Caco-2 (cell line): ENCODE measurements at regions not wholly inside any gene's neighbourhood (a gene's known extent, or its start where the extent isn't known, plus 50 kb on each side); places are given as distances from the start of the nearest gene placed in this dataset.

Experiments used
- BruUV-seq: library from RNA; stranded (reverse); fragments of 400-500 nt; replicated peaks from 2 replicates; lab custom pipeline; 2021; lab: Mats Ljungman, UMichigan
- CTCF ChIA-PET: fragments of 300-600 bp; sonication (Branson Sonifier 250); formaldehyde crosslinking; loops from one replicate; lab custom pipeline; 2022; ENCODE audit warnings: antibody characterized with exemption; lab: Charles Lee
- POLR2A ChIA-PET: fragments of 300-600 bp; sonication (Branson Sonifier 250); formaldehyde crosslinking; loops from one replicate; lab custom pipeline; 2022; ENCODE audit warnings: antibody characterized with exemption; lab: Charles Lee
- DNase-seq, 2 experiments: peaks; one replicate each; pipeline versions ENCODE4 v3.0.0 to v3.0.0-alpha.2; 2020 to 2022
- H3K27me3 ChIP-seq: replicated peaks from 2 replicates; pipeline ENCODE4 v1.6.0; 2011; ENCODE audit warnings: low read length; ENCODE audit not compliant: control insufficient read depth, insufficient read depth
- H3K36me3 ChIP-seq: 2 replicates; pipeline ENCODE4 v1.5.1; 2011; ENCODE audit warnings: low read length; ENCODE audit not compliant: control insufficient read depth, insufficient read depth
- H3K4me1 ChIP-seq: fragments of 250-450 bp; sonication (Bioruptor Pico); 2 replicates; pipeline ENCODE4 v1.5.1; 2020; ENCODE audit warnings: mild to moderate bottlenecking
- H3K4me3 ChIP-seq: 2 replicates; pipeline ENCODE4 v1.5.1; 2011; ENCODE audit warnings: low read depth, mild to moderate bottlenecking, control low read depth, low read length
- H3K9me3 ChIP-seq: fragments of 250-450 bp; sonication (Bioruptor Pico); 2 replicates; pipeline ENCODE4 v1.5.1; 2020; ENCODE audit warnings: mild to moderate bottlenecking, moderate library complexity
- H3K27ac Mint-ChIP-seq: one replicate; pipeline ENCODE4 v1.8.0; 2022; ENCODE audit warnings: mixed read lengths; ENCODE audit not compliant: unreplicated experiment
- H3K27me3 Mint-ChIP-seq: one replicate; pipeline ENCODE4 v1.8.0; 2022; ENCODE audit warnings: mixed read lengths; ENCODE audit not compliant: insufficient read depth, unreplicated experiment
- H3K36me3 Mint-ChIP-seq: one replicate; pipeline ENCODE4 v1.8.0; 2022; ENCODE audit warnings: mild to moderate bottlenecking, mixed read lengths; ENCODE audit not compliant: insufficient read depth, unreplicated experiment
- H3K4me1 Mint-ChIP-seq: one replicate; pipeline ENCODE4 v1.8.0; 2022; ENCODE audit warnings: low read depth, mixed read lengths; ENCODE audit not compliant: unreplicated experiment
- H3K4me3 Mint-ChIP-seq: one replicate; pipeline ENCODE4 v1.8.0; 2022; ENCODE audit warnings: mild to moderate bottlenecking, moderate library complexity, mixed read lengths; ENCODE audit not compliant: unreplicated experiment
- H3K9me3 Mint-ChIP-seq: one replicate; pipeline ENCODE4 v1.8.0; 2022; ENCODE audit warnings: mixed read lengths; ENCODE audit not compliant: unreplicated experiment
- intact Hi-C: fragments of 100-400 bp; cut with micrococcal nuclease; formaldehyde crosslinking; loops from one replicate; pipeline ENCODE4 v1.10.0; 2022; ENCODE audit not compliant: unreplicated experiment
- TF ChIP-seq, protein P1 (sequence below), 2 experiments: fragments of 200-600 bp in 1 of 2; IDR thresholded peaks; 1 replicate in 1 of 2; 2 replicates in 1 of 2; pipeline versions ENCODE4 v1.5.1 to v1.8.0; 2011 to 2022; ENCODE audit warnings: antibody characterized with exemption in 1 of 2, control low read depth in 1 of 2, inconsistent platforms in 1 of 2, low read depth in 1 of 2, low read length in 1 of 2, mild to moderate bottlenecking in 1 of 2, moderate library complexity in 1 of 2; ENCODE audit not compliant: insufficient read depth in 1 of 2, severe bottlenecking in 1 of 2, unreplicated experiment in 1 of 2

DNA sequence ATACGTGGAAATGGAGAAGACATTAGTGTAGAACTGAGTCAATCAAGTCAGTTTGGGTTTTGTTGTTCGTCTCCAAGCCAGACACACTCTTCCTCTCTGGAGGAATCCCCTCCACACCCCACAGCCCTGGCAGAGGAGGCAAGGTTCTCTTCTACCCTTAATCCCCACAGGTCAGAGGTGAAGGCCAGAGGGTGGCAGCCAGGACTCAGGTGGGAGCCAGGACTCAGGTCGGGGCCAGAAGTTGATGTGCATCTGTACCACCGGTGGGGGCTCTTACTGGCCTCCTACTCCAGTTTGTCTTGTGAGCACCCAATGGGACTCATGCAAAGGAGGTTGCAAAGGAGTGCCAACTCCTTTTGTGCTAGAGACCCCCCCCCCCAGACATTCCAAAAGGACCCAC lies 126.4 kb downstream of the TBXT start:
- H3K36me3 Mint-ChIP-seq: no peaks in the 10 kb centered on the region
- BruUV-seq: no TSS peak
- TF ChIP-seq, protein P1, sequence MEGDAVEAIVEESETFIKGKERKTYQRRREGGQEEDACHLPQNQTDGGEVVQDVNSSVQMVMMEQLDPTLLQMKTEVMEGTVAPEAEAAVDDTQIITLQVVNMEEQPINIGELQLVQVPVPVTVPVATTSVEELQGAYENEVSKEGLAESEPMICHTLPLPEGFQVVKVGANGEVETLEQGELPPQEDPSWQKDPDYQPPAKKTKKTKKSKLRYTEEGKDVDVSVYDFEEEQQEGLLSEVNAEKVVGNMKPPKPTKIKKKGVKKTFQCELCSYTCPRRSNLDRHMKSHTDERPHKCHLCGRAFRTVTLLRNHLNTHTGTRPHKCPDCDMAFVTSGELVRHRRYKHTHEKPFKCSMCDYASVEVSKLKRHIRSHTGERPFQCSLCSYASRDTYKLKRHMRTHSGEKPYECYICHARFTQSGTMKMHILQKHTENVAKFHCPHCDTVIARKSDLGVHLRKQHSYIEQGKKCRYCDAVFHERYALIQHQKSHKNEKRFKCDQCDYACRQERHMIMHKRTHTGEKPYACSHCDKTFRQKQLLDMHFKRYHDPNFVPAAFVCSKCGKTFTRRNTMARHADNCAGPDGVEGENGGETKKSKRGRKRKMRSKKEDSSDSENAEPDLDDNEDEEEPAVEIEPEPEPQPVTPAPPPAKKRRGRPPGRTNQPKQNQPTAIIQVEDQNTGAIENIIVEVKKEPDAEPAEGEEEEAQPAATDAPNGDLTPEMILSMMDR (IDR thresholded peaks at IDR 0.05; ENCODE audit: insufficient read depth in 1 of 2, low read depth in 1 of 2, low read length in 1 of 2, severe bottlenecking in 1 of 2, unreplicated experiment in 1 of 2): no peak
- no peaks in the 10 kb centered on the region for H3K4me1 Mint-ChIP-seq
- ChIA-PET POLR2A (no interaction called here), CTCF (no interaction called here)
- Histone ChIP-seq H3K36me3 (no peaks in the 10 kb centered on the region), H3K4me3 (no peak overlapping the region), H3K4me1 (no peaks in the 10 kb centered on the region), H3K27me3 (no peaks in the 10 kb centered on the region), H3K9me3 (no peaks in the 10 kb centered on the region)
- no peaks in the 10 kb centered on the region for H3K27me3 Mint-ChIP-seq
- peaks cover 21% of the 10 kb centered on the region for H3K9me3 Mint-ChIP-seq
- no peak overlapping the region for H3K27ac Mint-ChIP-seq
- no peak overlapping the region for H3K4me3 Mint-ChIP-seq
- intact Hi-C loops: no loop called here
- no peak for DNase-seq

GRCh38 chr6:166040292-166040691 lies 127.4 kb downstream of the TBXT start:
- no peaks in the 10 kb centered on the region for H3K4me1 Mint-ChIP-seq
- H3K27me3 Mint-ChIP-seq: no peaks in the 10 kb centered on the region
- H3K4me3 ChIP-seq: no peak overlapping the region
- ChIA-PET CTCF (no interaction called here), POLR2A (no interaction called here)
- intact Hi-C loops: no loop called here
- H3K36me3 Mint-ChIP-seq: no peaks in the 10 kb centered on the region
- no TSS peak for BruUV-seq
- H3K27ac Mint-ChIP-seq: no peak overlapping the region
- H3K4me3 Mint-ChIP-seq: no peak overlapping the region
- peaks cover 21% of the 10 kb centered on the region for H3K9me3 Mint-ChIP-seq
- H3K36me3 ChIP-seq: no peaks in the 10 kb centered on the region
- no peaks in the 10 kb centered on the region for H3K4me1 ChIP-seq
- no peaks in the 10 kb centered on the region for H3K9me3 ChIP-seq
- no peak for DNase-seq
- no peaks in the 10 kb centered on the region for H3K27me3 ChIP-seq
- TF ChIP-seq, protein P1 (IDR thresholded peaks at IDR 0.05; ENCODE audit: insufficient read depth in 1 of 2, low read depth in 1 of 2, low read length in 1 of 2, severe bottlenecking in 1 of 2, unreplicated experiment in 1 of 2): no peak

DNA sequence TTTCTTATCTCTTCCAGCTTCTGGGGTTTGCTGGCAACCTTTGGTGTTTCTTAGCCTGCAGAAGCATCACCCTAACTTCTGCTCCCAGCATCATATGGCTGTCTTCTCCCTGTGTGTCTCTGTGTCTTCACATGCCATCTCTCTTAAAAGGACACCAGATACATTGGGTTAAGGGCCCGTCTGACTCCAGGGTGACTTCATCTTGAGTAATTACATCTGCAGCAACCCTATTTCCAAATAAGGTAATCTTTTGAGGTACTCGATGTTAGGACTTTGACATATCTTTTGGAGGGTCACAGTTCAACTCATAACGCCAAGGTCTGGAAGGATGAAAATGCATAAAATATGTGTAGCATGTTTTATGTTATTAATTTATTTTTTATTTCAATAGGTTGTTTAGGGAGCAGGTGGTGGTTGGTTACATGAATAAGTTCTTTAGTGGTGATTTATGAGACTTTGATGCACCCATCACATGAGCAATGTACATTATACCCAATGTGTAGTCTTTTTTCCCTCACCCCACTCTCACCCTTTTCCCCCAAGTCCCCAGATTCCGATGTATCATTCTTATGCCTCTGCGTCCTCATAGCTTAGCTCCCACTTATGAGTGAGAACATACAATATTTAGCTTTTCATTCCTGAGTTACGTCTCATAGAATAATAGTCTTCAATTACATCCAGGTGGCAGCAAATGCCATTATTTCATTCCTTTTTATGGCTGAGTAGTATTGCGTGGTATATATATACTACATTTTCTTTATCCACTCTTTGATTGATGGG lies 131.1 kb downstream of the TBXT start:
- Mint-ChIP-seq H3K27me3 (no peaks in the 10 kb centered on the region), H3K27ac (no peak overlapping the region), H3K36me3 (no peaks in the 10 kb centered on the region), H3K9me3 (peaks cover 21% of the 10 kb centered on the region), H3K4me1 (no peaks in the 10 kb centered on the region), H3K4me3 (no peak overlapping the region)
- POLR2A ChIA-PET: no interaction called here
- Histone ChIP-seq H3K27me3 (no peaks in the 10 kb centered on the region), H3K4me1 (no peaks in the 10 kb centered on the region), H3K9me3 (no peaks in the 10 kb centered on the region), H3K4me3 (no peak overlapping the region), H3K36me3 (no peaks in the 10 kb centered on the region)
- DNase-seq: no peak
- intact Hi-C loops: no loop called here
- no TSS peak for BruUV-seq
- TF ChIP-seq, protein P1 (IDR thresholded peaks at IDR 0.05; ENCODE audit: insufficient read depth in 1 of 2, low read depth in 1 of 2, low read length in 1 of 2, severe bottlenecking in 1 of 2, unreplicated experiment in 1 of 2): no peak
- CTCF ChIA-PET: no interaction called here
